ENCODE measurements at regions not wholly inside any gene's neighbourhood (a gene's known extent, or its start where the extent isn't known, plus 50 kb on each side); places are given as distances from the start of the nearest gene placed in this dataset.

DNA sequence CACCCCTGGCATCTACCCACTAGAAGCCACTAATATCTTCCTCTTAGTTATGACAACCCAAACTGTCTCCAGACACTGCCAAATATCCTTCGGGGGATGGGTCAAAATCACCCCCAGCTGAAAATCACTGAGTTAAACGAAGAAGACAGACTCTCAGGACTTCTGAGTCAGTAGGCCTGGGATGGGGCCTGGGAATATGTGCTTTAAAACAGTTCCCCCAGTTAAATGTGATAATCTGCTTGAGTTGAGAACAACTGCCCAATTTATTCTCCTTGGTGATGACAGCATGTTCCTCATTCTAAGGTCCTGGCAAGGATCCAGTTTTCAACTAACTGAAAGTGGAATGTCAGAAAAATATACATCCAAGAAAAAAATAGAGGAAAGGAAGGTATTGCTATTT, 52.4 kb downstream of the CBLL2 start:
- DNase-seq = no peak

DNA sequence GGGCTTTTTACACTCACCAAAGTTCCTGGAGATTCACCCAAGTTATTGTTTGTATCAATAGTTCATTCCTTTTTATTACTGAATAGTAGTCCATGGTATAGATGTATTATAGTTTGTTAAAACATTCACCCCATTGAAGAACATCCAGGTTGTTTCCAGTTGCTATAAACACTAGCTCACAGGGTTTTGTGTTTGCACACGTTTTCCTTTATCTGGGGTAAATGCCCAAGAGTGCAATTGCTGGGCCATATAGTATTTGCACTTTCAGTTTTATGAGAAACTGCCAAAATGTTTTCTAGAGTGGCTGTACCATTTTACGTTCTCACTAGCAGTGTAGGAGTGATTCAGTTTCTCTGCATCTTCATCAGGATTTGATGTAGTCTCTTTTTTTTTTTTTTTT, 57.1 kb downstream of the CBLL2 start:
- no peak for DNase-seq

DNA sequence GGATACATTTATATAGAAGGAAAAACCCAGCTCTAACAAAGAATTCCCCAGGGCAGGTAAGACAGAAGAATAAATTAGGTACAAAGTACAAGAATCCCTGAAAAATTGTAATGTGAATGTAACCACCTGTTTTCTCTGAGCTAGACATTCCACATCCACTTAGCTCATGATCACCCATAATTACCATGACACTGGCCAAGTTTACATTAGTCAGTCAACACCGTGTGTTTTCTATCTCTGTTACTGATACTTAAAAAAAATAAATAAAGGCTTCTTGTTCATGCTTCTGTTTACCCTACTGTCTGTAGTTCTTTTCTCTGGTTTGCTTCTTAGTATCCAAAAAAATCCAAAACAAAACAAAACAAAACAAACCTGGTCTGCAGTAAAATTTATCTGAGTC, 66.0 kb downstream of the CBLL2 start:
- DNase-seq = no peak

DNA sequence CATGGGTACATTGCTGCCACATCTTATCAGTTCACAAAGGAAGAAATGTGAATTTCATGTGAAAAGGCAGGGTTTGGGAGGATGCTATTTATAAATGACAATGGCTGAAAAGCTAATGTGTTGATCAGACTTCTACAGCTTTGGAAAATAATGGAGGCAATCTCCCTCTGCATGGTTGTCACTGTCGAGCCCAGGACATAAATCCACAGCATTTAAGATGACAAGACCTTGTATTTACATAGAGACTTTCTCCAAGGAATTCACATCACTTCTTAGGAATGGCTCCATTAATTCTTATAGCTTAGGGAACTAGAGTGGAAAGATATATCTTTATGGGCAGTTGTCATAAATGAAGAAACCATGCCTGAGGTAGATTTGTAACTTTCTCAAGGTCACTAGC, 66.7 kb downstream of the CBLL2 start:
- DNase-seq = no peak

DNA sequence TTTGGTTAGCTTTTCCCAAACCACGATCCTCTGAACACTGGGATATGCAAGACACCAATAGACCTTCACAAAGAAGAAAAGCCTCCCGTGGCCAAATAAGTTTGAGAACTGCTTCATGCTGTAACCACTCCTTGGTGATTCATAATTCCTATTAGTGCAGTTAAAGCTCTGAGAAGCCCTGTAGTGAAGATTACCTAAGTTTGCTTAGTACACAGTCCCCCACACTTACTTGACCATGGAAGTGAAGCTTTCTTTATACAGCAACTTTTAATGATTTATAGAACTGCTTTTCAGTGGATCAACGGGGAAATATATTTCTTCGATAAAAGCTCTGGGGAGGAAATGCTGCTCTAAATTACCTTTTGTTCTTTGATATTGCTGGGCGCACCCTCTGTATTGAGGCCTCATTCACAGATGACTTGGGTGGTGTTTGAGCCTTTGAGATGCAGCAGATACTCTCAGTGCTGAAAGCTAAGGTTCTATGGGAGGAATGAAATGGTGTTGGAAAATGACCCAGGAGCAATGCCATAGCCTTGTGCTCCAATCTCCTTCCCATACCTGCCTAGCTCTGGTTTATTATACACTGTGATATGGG, 67.4 kb downstream of the CBLL2 start:
- DNase-seq = no peak

DNA sequence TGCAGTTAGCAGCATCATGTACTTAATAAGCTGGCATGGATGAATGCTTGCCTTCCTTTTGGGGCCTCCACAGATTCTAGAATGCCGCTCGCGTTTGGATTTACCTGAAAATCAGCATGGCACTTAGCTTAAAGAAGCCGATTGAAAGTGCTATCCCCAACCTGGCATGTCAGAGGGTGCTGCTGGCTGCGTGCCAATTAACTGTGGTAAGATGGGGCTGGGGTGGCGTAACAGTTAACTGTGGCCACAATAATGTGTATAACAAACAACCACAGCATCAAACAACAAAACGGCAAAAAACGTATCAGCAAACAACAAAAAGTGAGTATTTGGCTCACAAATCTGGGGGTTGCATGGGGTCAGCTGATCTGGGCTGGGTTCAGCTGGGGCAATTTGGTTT, 70.5 kb downstream of the CBLL2 start:
- DNase-seq = no peak

DNA sequence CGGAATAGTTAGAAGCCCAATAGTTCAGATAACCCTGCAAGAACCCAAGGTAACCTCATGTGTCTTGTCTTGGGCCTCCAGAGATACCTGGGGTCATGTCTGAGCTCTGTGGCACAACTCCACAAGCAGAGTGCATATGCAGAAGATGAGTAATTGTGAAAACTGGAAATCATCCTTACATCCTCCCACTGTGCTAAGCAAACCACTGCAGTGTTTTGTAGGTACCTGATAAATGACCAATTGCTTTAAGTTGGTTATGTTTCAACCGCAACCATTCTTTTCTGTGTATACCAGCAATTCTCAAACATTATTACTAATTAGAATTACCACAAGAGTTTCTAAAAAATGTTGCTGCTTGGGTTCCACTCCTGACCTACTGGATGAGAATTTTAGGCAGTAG, 73.2 kb downstream of the CBLL2 start:
- DNase-seq = no peak

DNA sequence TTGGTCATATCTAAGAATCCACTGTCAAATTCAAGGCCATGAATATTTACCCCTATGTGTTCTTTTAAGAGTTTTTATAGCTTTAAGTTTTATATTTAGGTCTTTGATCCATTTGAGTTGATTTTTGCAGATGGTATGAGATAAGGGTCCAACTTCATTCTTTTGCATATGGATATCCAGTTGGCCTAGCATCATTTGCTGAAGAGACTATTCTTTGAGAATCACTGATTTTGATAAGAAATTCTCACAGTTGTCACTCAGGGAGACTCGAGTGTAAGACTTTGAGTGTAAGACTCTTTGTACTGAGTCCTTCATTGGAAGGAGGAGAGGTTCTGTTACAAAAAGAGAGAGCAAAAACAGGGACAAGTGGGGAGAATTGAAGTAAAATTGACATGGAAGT, 74.8 kb downstream of the CBLL2 start:
- DNase-seq = no peak

DNA sequence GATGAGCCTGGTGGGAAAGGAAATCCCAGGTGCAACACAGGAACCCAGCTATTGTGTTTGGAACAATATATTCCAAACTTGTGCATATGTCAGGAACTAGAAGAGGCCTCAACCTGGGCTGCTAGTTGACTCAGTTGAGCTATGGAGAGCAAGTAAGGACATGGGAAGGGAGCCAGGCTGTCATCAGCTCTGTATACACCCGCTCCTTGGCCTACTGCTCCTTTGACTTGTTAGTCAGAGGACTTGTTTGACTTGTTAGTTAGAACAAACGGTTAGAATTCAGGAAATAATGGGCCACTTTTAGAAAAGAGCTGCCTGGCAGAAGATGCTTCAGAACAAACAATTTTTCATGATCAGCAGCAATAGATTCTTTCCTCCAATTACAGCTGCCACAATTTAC, 76.4 kb downstream of the CBLL2 start:
- no peak for DNase-seq

DNA sequence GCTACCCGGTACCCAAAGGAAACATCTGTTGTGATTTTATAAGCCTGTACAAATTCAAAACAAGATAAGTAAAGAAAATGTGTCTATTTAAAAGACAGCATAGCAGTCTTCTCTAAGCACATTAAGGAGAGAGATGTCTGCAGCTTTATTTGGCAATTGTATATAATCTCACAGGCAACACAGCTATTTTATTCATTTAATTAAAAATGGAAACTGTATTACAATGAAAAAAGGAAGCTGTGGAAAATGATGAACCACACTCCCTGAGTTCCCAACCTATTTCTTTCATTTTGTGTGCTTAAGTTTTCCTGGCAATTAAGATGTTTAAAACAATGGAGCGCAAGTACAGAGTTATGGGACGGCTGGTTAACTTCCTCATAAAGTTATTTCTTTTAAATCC, 78.4 kb downstream of the CBLL2 start:
- DNase-seq = no peak

DNA sequence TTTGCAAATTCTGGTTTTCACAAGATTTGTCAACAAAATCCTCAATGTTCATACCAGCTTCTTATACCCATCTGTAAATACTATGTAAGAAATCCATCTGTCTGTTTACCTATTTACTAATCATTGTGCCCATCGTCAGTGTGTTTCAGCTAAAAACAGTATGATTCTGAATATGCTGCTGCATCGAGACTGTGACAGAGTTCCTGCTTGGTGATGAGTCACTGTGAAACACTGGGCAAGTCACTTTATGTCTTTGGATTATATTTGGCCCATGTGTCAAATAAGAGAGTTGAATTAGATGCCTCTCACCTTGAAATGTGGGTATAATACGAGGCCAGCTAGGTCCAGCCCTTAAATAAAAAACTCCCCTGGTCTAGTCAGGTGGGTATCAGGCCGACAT, 79.3 kb downstream of the CBLL2 start:
- no peak for DNase-seq

DNA sequence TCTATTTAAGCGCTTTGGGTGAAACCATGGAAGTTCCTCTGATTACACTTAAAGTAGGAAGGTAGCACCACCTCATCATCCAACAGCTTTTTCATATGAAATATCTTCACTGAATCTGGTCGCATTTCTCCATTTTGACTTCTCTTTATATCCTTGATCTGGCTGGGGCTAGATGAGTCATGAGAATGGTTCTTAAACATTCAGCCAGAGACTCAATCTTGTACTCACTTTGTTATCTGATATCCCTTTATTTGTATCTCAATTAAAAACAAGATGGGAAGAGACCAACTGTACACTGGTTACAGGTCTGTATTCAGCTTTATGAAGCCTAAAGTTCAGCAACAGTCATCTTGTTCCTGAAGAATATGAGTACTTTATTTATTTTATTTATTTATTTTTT, 84.9 kb downstream of the CBLL2 start:
- no peak for DNase-seq

DNA sequence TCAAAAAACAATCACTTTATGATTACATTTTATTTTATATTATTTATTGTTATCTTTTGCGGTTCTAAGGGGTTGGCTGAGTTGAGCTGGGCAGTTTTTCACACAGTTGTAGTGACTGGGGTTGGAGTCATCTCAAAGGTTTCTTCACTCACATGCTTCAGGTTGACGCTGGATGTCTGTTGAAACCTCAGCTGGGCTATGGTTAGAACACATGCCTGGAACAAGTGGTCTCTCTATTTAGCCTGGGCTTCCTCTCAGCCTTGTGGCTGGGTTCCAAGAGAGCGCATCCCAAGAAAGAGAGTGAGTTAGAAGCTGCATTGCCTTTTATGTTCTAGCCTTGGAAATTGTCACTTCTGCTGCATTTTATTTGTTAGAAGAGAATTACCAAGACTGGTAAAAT, 87.4 kb downstream of the CBLL2 start:
- DNase-seq = no peak

DNA sequence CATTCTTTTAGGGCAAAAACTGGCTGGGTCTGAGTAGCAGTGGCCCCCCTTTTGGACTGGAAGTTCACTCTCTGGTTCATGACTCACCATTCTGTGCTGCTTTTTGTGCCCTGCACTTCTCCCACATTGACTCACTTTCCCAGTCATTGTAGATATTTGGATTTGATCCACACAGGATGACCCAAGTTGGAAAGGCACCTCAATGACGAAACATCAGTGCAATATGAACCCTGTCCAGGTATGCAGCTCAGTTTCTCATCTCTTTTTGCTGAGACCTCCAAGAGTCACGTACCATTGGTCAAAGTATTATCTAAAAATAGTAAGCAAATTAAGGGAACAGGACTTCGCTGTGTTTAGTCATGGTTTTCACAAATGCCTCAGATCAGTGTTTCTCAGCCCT, 92.7 kb downstream of the CBLL2 start:
- no peak for DNase-seq

DNA sequence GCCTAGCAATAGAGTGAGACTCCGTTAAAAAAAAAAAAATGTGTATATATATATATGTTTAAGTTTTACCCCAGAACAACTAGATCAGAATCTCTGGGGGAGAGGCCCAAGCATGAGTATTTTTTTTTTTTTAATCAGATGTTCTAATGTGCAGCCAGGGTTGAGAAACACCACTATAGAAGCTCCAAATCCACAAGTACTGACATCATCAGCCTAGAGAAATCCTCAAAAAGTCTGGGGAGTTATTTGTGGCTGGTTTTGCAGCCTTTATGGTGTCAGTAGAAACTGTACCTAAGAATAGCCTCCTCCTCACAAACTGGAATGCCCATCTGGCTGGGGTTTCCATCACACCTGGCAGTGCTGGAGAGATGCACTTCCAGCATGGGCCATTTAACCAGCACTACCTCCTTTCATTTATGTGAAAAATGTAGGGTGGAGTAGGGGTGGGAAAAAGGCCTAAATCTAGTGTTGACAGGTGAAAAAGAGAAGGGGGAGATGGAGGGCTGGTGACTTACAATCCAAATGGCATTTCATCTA, 93.5 kb downstream of the CBLL2 start:
- no peak for DNase-seq

DNA sequence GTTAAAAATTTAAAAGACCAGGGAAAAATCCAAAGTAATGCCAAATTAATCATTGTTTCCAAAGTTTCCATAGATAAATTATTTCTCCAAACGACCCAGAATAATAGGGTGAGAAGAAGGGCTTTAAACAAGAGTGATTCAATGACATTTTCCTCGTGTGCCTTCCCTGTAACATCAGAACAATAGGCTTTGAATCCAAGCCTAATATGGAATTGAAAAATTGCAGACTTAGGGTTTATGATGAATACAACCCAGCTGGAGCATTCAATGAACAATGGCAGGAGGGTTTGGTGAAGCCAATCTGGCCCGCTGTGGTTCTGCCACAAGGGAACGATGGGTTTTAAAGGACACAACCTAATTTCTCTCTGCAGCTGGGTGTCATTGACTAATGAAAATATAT, 94.2 kb downstream of the CBLL2 start:
- no peak for DNase-seq

DNA sequence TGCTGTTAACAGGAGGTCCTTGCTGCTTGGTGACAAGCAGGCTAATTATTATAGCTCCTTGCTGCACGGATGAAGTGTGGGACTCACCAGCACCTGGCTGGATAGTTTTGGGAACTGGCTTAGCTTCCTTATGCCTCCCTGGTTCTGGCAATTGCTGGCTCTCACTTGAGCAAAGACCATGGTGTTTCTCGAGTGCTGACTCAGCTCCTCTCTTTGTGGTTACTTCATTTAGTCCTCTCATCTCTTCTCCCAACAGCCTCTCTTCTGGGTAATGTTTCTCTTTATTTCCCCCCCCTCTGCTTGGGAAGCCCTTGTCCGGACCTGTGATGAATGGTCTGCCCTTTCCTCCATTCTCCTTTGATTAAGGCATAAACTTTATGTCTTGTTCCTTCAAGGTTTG, 100.4 kb downstream of the CBLL2 start:
- no peak for DNase-seq

DNA sequence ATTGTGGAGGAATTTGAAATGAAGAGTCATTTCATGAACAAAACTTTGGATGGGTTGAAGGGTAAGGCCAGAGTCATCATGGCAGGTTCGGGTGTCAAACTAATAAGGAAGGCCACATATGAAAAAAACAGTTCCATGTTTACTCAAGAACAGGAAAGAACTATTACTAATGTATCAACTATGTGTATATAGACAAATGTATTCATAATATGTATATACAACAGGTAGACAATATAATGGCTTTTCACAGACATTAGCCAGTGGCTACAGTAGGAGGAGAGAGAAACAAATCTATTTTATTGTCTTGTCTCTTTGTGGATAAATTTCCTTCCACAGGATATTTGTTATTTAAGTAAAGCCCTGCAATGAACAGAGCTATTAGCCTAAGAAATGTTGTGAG, 101.1 kb downstream of the CBLL2 start:
- DNase-seq = no peak

DNA sequence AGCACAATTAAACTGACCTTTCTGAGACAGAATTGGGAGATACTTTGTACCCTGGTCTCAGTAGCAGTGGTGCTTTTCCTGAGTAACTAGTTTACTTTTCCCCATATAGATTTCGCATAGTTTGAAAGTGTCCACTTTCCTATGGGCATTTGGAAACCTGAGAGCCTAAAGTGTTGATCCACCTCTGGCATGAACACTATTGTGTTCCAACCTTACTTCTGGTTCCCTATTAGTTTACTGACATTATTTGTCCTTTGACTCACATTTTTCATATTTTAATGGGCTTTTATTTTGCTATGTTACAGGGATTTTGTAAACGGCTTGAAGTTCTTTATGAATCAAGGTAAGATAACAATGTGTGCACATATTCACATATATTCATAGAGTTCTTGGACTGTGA, 103.7 kb downstream of the CBLL2 start:
- DNase-seq = no peak

DNA sequence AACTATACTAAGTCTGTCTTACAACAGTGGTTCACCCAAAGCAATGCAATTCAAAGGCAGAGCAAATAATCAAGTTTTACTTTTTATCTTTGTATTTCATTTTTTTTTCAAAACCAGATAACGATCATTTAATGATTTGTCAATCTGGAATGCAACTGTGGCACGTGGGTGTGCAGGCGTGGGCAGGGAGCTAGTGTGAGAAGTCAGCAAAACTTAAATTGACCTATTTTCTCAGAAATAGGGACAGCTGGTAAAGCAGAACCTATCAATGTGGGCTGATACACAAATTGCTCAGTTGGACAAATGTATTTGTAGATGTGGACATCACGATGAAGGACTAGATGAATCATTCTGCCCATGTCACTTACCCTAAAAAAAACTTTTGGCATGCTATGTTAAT, 105.6 kb downstream of the CBLL2 start:
- DNase-seq = no peak

DNA sequence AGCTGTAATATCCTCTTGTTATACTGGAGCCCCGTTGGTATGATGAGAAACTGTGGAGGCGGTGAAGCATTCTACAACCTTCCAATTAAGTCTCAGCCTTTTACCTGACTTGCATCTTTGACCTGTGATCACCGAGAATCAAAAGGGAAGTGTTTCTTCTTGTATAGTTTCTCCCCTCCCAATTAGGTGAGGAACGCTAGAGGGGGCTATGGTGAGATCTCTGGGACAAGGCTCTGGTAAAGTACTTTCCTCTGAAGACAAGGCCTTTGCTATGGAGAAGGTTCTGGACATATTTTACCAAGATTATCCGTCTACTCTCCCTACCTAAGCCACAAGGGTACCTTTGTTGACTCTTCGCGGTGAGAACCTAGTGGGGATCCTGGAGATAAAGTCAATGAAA, 111.3 kb downstream of the CBLL2 start:
- no peak for DNase-seq

DNA sequence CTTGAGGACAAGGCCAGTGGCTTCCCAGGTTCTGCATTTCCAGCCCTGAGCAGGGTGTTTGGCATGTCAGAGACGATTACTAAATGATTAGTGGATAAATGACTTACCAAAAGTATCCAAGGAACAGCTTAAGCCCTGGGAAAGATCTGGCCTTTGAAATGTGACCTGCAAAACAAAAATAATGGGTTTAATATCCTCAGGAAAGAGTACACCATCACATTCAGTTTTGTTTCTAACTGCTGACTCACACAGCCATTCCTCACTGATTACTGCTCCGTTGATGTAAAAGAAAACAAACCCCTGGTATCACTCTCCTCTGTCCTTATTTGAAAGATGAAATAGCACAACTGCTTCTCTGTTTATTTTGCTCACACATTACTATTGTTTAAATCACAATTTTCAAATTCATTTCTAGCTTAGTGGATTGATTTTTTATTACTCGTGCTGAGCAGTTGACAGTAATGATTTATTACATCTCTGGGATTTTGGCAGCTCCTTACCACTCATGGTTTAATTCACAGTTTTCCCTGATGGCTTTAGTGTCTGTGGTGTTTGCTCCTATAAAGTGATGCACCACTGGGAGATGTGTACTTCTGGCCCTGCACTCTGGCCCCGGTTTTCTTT, 117.0 kb downstream of the CBLL2 start:
- DNase-seq = no peak

DNA sequence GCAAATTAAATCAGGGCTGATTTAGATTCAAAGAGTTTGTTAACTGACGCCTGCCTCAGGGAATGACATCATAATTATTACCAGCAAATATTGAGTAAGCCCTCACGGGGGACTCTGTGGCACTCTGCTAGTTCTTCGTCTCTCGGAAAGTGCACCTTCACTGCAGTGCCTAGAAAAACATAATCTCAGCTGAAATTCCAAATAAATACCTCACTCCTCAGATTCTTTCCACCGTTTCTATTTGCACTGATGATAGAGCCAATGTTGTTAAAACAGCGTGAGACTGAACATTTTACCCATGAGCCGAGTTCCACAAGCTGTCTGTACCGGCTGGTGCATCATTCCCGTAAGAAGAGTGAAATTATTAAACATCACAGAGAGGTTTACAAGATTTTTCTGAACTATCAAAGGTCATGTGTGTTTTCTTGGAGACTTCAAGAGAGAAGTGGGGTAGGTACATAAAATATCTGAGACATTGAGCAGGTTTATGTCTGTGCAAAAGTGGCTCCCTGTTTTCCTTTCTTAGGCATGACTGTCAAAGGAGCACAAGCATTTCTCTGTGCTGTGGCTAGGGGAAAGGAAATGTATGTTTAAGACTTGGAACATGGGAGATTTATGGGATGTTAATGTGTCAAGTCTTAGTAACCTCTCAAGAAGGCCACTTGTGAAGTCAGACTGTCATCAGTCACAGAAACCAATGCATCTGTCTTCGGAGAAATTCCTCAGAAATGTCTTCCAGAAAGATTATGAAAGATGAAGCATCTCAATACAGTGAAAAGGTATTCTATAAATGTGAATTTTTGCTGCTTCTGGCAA, 119.6 kb downstream of the CBLL2 start:
- no peak for DNase-seq

DNA sequence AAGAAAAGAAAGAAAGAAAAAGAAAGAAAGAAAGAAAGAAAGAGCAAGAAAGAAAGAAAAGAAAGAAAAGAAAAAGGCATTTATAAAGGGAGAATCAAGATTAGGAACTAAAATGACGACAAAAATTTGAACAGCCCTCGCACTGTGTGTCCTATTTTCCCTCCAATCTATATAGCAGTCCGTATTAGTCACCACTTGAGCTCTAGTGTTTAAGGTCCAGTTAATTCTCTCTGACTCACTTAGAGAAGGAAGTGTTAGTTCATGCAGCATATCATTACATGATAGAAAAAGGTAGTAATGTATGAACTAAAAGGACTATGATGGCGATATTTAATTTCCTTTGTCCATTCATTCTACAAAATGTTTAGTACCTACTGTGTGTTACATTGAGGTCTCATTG, 122.7 kb downstream of the CBLL2 start:
- no peak for DNase-seq

Measured in stimulated activated CD4-positive, alpha-beta T cell treated with anti-CD3 and anti-CD28 coated beads, Interleukin-15, amount 100 ng/mL, for 24 hours (primary cell).